ENCODE measurements at regions not wholly inside any gene's neighbourhood (a gene's known extent, or its start where the extent isn't known, plus 50 kb on each side); places are given as distances from the start of the nearest gene placed in this dataset.

GRCh38 chr15:96038650-96039049, 291.9 kb upstream of the NR2F2 start:
- TF ChIP-seq CTCF (IDR thresholded peaks at IDR 0.05) (no peak), NFYB (CRISPR knock-in tag; conservative IDR thresholded peaks at IDR 0.05; ENCODE audit: low read depth) (no peak), ATF2 (CRISPR knock-in tag; IDR thresholded peaks at IDR 0.05; ENCODE audit: borderline replicate concordance, low read depth) (no peak), CDX4 (CRISPR knock-in tag; IDR thresholded peaks at IDR 0.05; ENCODE audit: borderline replicate concordance) (no peak), USF2 (CRISPR knock-in tag; IDR thresholded peaks at IDR 0.05) (no peak), AFF4 (CRISPR knock-in tag; IDR thresholded peaks at IDR 0.05; ENCODE audit: borderline replicate concordance) (no peak), IRF1 (CRISPR knock-in tag; IDR thresholded peaks at IDR 0.05) (no peak), IRF2 (CRISPR knock-in tag; IDR thresholded peaks at IDR 0.05; ENCODE audit: borderline replicate concordance, low read depth) (no peak), GRHL2 (CRISPR knock-in tag; IDR thresholded peaks at IDR 0.05; ENCODE audit: insufficient replicate concordance, severe bottlenecking) (no peak), ZNF232 (CRISPR knock-in tag; IDR thresholded peaks at IDR 0.05) (no peak), CREB1 (CRISPR knock-in tag; IDR thresholded peaks at IDR 0.05) (no peak), FOXJ3 (CRISPR knock-in tag; IDR thresholded peaks at IDR 0.05; ENCODE audit: borderline replicate concordance) (no peak)
